ENCODE measurements at regions not wholly inside any gene's neighbourhood (a gene's known extent, or its start where the extent isn't known, plus 50 kb on each side); places are given as distances from the start of the nearest gene placed in this dataset.

GRCh38 chr17:77421630-77421972 is 280.8 kb downstream of the SEC14L1 start:
- peak; percentile 46 for DNase-seq

DNA sequence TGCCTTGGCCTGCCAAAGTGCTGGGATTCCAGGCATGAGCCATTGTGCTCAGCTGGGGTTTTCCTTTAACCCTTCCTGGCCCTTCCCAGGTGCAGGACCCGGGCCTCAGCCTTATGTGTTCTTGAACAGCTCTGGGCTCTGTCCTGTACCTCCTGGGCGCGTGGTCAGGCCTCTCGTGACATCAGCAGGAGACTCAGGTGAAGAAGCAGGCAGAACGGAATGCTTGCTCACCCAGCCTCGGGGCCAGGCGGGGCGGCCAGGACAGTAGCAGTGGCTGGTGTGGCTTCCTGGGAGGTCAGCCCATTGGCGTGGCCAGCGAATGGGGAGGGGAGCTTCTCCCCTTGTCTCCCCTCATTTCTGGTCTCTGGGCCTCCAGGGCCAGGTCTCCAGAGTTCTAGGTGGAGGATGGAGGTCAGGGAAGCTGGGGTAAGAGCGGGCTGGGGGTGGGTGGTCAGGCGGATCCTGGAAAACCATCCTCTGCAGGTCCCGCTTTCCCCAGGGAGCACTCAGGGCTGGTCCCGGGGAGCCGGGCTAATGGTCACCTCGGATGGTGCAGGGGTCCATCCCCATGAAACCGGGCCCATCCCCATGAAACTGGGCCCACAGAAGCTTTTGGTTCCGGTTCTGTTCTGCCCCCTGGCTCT is 281.5 kb downstream of the SEC14L1 start:
- DNase-seq = no peak

GRCh38 chr17:77422748-77423113 is 282.0 kb downstream of the SEC14L1 start:
- DNase-seq = no peak

GRCh38 chr17:77423589-77424451 is 283.1 kb downstream of the SEC14L1 start:
- no peak for DNase-seq

DNA sequence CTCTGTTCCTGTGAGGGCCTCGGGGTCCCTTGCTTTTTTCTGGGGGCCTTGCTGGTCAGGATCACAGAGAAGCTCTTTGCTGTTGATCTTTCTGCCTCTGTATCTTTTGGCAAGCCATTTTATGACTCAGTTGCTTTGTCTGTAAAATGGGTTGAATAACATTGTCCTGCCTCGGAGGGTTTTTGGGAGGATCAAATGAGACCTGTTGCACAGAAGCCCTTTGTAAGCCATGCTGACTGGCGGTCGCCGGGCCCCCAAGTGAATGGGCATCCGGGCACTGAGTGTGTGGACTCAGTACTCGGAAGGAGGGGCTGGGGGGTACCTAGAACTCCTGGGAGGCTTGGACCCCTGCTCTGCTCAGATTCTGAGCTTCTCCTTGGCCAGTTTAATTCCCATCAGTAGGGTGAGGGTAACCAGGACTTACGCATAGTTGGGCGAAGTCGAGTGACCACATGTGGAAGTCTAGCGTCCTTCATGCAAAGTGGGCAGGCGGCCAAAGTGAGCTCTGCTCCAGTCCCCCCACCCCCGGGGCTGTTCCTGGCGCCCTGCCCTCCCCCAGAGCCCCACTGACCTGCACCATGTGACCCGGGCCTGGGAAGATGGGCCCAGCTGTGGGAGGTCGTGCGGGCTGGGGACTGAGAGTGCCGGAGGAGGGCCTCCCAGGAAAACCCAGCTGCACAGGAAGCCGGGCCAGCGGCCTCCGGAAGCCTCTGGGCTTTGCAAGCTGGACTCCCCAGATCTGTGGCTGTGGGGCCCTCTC is 284.0 kb downstream of the SEC14L1 start:
- no peak for DNase-seq

GRCh38 chr17:77425348-77425747 is 284.6 kb downstream of the SEC14L1 start:
- DNase-seq = no peak

GRCh38 chr17:77425791-77426641 is 285.2 kb downstream of the SEC14L1 start:
- peak; percentile 65 for DNase-seq

- DNase-seq = no peak
Measured at GRCh38 chr17:77426676-77427386, 286.1 kb downstream of the SEC14L1 start.

- no peak for DNase-seq
Measured at GRCh38 chr17:77427391-77427991, 286.7 kb downstream of the SEC14L1 start.

- no peak for DNase-seq
Measured at GRCh38 chr17:77428020-77428748, 287.4 kb downstream of the SEC14L1 start.

- peak; percentile 4 for DNase-seq
Measured at GRCh38 chr17:77428749-77429368, 288.1 kb downstream of the SEC14L1 start.

- DNase-seq = peak; percentile 3
Measured at GRCh38 chr17:77429369-77429968, 288.7 kb downstream of the SEC14L1 start.

DNA sequence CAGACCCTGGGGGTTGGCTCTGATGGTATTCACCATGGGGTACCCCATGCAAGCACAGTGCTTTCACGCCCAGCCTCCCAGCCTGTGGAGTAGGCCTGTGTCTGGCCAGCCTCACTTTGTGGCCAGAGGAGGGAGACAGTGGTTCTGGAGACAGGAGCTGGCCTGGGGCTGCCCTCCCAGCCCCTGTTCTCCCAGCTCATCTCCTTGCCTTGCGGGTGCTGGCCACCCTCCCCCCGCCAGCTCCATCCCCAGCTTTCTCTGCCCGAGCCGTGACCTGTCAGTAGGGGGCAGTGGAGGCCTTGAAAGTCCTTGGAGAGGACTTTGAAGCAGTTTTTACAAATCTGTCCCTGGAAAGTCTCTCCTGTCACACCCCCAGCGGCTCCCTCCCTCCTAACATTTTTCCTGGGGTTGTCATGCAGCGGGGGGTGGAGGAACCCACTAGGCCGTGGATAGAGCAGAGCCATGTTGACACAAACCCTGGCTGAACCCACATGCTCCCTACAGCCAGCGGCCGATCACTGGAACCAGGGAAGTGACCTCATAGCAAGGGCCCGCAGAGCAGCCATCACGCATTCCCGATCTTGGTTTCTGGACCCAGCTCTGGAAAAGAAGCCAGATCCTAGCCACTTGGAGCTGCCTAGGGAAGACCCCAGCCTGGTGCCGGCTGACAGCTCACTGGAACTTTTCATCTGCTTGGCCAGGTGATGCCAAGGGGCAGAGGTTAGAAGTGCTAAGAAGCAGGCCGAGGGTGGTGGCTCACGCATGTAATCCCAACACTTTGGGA is 289.4 kb downstream of the SEC14L1 start:
- DNase-seq = peak; percentile 91

DNA sequence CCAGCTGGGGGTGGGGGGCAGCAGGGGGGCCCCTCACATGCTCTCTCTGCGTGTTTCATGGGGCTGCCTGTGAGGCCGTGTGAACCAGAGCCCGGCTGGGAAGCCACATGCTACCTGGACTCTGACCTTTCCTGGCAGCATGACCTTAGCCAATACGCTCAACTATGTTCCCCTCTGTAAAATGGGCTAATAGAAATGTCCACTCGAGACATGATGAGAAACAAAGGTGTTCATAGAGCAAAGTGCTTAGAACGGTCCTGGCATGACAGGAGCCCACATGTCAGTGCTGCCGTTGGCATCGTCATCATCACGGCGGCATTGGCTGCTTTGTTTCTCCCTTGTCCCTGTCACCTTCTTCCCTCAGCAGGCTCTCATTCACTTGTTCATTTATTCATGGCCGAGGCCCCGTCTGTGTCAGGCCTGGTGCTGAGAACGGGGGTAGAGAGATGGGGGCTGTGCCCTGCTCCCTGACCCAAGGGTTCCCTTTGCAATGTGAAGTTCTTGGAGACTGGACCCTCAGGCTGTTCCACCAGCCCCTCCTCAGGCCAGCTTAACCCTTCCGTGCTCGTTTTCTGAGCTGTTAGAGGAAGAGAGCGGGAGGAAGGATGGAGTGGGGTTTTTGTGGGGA is 291.4 kb downstream of the SEC14L1 start:
- DNase-seq = peak; percentile 39

GRCh38 chr17:77432742-77433141 is 292.0 kb downstream of the SEC14L1 start:
- peak; percentile 62 for DNase-seq

GRCh38 chr17:77433385-77434135 is 292.8 kb downstream of the SEC14L1 start:
- DNase-seq = peak; percentile 48

Measured in CD4-positive, alpha-beta T cell treated with Interleukin-6 for 4 hours (primary cell).